Colonic mucosa (tissue), 4 donors: ENCODE measurements at regions not wholly inside any gene's neighbourhood (a gene's known extent, or its start where the extent isn't known, plus 50 kb on each side); places are given as distances from the start of the nearest gene placed in this dataset.

Experiments
- DNase-seq: peaks from one replicate; pipeline ENCODE4 v3.0.0-alpha.2; 2020
- H3K27ac ChIP-seq: fragments of 200-600 bp; one replicate; pipeline ENCODE4 v1.8.0; 2021
- H3K27me3 ChIP-seq: fragments of 200-600 bp; one replicate; pipeline ENCODE4 v1.8.0; 2021
- H3K36me3 ChIP-seq: fragments of 200-600 bp; one replicate; pipeline ENCODE4 v1.8.0; 2021
- H3K4me1 ChIP-seq: fragments of 200-600 bp; one replicate; pipeline ENCODE4 v1.8.0; 2021; ENCODE audit warnings: mild to moderate bottlenecking
- H3K4me3 ChIP-seq: fragments of 200-600 bp; one replicate; pipeline ENCODE4 v1.8.0; 2021
- H3K9ac ChIP-seq, 2 donors: one replicate each; pipeline ENCODE4 v1.7.0; 2013; ENCODE audit warnings: control low read depth in 2 of 2, low read depth in 2 of 2, low read length in 2 of 2
- H3K9me3 ChIP-seq: fragments of 200-600 bp; one replicate; pipeline ENCODE4 v1.8.0; 2021
- intact Hi-C: fragments of 100-400 bp; cut with DNase I; formaldehyde crosslinking; loops from one replicate; pipeline ENCODE4 v1.14.1; 2022
- TF ChIP-seq, protein P1 (sequence below): fragments of 200-600 bp; IDR thresholded peaks from one replicate; pipeline ENCODE4 v1.8.0; 2022; ENCODE audit warnings: antibody characterized with exemption, mild to moderate bottlenecking
- donor health status: healthy.
- donor health status: DM: no; HTN: no; CAD: no.
- donor health status: DM: no; HTN: no; CAD: no.

DNA sequence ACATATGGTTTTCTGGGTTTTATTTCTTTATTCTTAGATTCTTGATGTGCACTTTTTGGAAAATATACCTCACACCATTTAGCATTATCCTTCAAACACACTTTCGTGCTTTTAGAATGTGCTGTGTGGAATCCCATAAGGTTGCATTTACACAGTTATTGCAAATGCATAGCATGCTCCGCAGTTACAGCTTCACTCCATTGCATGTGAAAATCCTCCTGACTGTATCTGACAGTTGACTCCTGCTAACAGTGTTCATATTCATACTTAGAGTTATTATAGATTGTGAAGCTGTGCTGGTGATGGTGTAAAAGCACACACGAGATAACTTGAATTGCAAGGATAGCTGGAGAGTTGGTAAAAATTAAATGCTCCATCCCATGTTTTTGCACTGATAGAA is 811.5 kb upstream of the TENM3 start:
- DNase-seq: no peak
- TF ChIP-seq, protein P1, sequence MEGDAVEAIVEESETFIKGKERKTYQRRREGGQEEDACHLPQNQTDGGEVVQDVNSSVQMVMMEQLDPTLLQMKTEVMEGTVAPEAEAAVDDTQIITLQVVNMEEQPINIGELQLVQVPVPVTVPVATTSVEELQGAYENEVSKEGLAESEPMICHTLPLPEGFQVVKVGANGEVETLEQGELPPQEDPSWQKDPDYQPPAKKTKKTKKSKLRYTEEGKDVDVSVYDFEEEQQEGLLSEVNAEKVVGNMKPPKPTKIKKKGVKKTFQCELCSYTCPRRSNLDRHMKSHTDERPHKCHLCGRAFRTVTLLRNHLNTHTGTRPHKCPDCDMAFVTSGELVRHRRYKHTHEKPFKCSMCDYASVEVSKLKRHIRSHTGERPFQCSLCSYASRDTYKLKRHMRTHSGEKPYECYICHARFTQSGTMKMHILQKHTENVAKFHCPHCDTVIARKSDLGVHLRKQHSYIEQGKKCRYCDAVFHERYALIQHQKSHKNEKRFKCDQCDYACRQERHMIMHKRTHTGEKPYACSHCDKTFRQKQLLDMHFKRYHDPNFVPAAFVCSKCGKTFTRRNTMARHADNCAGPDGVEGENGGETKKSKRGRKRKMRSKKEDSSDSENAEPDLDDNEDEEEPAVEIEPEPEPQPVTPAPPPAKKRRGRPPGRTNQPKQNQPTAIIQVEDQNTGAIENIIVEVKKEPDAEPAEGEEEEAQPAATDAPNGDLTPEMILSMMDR: no peak
- Histone ChIP-seq H3K9me3 (no peaks in the 10 kb centered on the region), H3K4me1 (no peaks in the 10 kb centered on the region), H3K36me3 (no peaks in the 10 kb centered on the region), H3K27ac (no peak overlapping the region), H3K4me3 (no peak overlapping the region), H3K9ac (no peak overlapping the region), H3K27me3 (no peaks in the 10 kb centered on the region)
- intact Hi-C loops: no loop called here

DNA sequence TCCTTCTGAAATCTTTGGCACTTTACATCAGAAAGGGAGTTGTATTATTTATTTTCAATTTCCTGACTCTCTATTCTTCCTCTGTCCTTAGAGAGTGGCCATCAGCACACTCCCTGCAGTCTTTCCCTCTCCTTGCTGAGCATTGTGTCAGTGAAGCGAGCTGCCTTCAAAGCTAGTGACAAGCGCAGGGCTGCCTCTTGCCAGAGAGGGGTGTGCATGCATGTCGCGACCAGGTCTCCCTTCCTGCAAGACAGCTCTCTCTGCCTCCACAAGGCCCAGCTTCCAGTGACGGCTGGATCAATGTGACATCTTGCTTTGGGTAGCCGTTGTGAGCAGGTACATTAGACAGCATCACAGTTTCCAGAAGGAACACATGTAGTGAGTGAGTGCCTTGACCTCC is 810.9 kb upstream of the TENM3 start:
- Histone ChIP-seq H3K27me3 (no peaks in the 10 kb centered on the region), H3K4me1 (no peaks in the 10 kb centered on the region), H3K9me3 (no peaks in the 10 kb centered on the region), H3K36me3 (no peaks in the 10 kb centered on the region), H3K27ac (no peak overlapping the region), H3K4me3 (no peak overlapping the region), H3K9ac (no peak overlapping the region)
- DNase-seq: no peak
- intact Hi-C loops: no loop called here
- TF ChIP-seq, protein P1: no peak

DNA sequence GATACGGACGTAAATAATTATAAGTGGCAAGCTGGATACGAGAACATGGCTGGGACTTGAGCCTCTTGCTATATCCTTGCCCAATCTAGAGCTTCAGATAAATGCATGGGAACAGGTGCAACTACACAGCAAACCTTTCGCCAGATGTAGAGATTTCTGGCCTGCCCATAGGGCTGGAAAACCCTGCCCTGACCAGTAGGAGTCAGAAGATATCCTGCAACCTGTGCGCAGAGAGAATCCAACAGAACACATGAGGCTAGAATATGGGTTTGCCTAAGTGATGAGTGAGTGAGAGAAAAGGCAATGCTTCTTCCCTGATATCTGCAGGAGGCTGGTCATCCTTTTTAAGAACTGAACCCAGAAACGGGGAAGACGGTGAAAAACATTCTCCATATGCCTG is 805.3 kb upstream of the TENM3 start:
- Histone ChIP-seq H3K27me3 (no peaks in the 10 kb centered on the region), H3K9ac (no peak overlapping the region), H3K27ac (no peak overlapping the region), H3K9me3 (no peaks in the 10 kb centered on the region), H3K36me3 (no peaks in the 10 kb centered on the region), H3K4me3 (no peak overlapping the region), H3K4me1 (no peaks in the 10 kb centered on the region)
- intact Hi-C loops: no loop called here
- no peak for DNase-seq
- TF ChIP-seq, protein P1: no peak

DNA sequence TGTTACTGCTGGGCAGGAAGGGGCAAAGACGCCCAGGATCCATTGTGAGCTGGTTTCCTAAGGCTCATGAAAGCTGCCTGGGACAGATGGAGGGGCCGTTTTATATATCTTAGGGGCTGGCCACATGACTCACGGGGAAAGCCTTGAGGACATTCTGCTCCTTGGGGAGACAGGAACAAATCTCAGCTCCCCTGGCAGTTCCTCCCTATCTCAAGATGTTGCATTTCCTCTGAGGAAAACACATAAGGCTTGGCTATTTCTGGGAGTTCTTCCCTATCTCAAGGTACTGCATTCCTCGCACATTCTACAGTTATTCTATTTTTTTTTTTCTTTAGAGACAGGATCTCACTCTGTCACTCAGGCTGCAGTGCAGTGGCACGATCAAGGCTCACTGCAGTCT is 804.6 kb upstream of the TENM3 start:
- H3K27me3 ChIP-seq: no peaks in the 10 kb centered on the region
- H3K27ac ChIP-seq: no peak overlapping the region
- no peaks in the 10 kb centered on the region for H3K9me3 ChIP-seq
- H3K9ac ChIP-seq: no peak overlapping the region
- H3K4me1 ChIP-seq: no peaks in the 10 kb centered on the region
- intact Hi-C loops: no loop called here
- no peak overlapping the region for H3K4me3 ChIP-seq
- DNase-seq: no peak
- H3K36me3 ChIP-seq: no peaks in the 10 kb centered on the region
- TF ChIP-seq, protein P1: no peak

DNA sequence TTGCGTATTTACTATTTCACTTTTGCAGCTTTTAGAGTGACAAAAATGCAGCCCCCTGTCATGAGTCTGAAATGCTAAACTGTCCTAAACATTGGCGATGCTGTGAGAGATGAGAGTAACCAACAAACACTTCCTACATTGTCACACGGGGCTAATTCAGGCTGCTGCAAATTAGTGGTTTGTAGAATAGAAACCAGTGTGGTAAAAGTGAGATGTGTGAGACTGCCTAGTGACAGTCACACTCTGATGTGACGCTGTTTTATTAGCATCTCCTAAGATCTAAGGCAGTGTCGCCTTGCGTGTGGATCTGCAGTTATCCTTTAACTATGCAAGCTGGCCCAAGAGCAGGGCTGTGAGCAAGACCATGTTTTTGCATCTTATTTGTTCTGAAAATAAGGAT is 800.2 kb upstream of the TENM3 start:
- Histone ChIP-seq H3K27me3 (no peaks in the 10 kb centered on the region), H3K4me3 (no peak overlapping the region), H3K4me1 (no peaks in the 10 kb centered on the region), H3K27ac (no peak overlapping the region), H3K9ac (no peak overlapping the region), H3K36me3 (no peaks in the 10 kb centered on the region), H3K9me3 (no peaks in the 10 kb centered on the region)
- DNase-seq: no peak
- TF ChIP-seq, protein P1: no peak
- intact Hi-C loops: no loop called here

DNA sequence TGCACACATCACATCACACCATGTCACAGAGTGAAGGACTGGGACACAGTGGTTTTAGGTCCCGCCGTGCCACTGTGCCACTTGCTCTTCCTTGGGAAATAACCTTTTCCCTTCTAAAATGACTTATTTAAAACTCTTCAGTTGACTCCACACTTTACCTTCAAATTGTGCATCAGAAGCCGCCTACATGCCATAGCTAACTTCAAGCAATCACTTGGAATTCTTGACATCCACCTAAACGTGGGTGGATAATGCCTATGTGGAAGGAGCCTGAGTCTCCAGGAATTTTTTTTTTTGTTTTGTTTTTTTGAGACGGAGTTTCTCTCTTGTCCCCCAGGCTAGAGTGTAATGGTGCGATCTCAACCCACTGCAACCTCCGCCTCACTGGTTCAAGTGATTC is 777.4 kb upstream of the TENM3 start:
- intact Hi-C loops: no loop called here
- Histone ChIP-seq H3K9ac (no peak overlapping the region), H3K27me3 (no peaks in the 10 kb centered on the region), H3K27ac (no peak overlapping the region), H3K9me3 (no peaks in the 10 kb centered on the region), H3K36me3 (no peaks in the 10 kb centered on the region), H3K4me1 (no peaks in the 10 kb centered on the region), H3K4me3 (no peak overlapping the region)
- TF ChIP-seq, protein P1: no peak
- DNase-seq: no peak
